ENCODE measurements at regions not wholly inside any gene's neighbourhood (a gene's known extent, or its start where the extent isn't known, plus 50 kb on each side); places are given as distances from the start of the nearest gene placed in this dataset.
A peak's percentile ranks its signal among the peaks of the same experiment; 100 is the strongest.

- TF ChIP-seq POLR2AphosphoS5 (IDR thresholded peaks at IDR 0.05; ENCODE audit: low read depth, low read length) (no peak), RCOR1 (IDR thresholded peaks at IDR 0.05; ENCODE audit: low read length) (no peak), MXI1 (IDR thresholded peaks at IDR 0.05; ENCODE audit: low read depth, low read length) (no peak), CTCF (IDR thresholded peaks at IDR 0.05) (peak; percentile 69), GABPA (IDR thresholded peaks at IDR 0.05; ENCODE audit: low read depth) (no peak), TEAD4 (IDR thresholded peaks at IDR 0.05; ENCODE audit: borderline replicate concordance, insufficient read depth) (no peak), CHD2 (IDR thresholded peaks at IDR 0.05; ENCODE audit: low read length, partially characterized antibody) (no peak), RAD21 (IDR thresholded peaks at IDR 0.05; ENCODE audit: low read length) (peak; percentile 34)
Observed at GRCh38 chr11:32231909-32232493, 141.1 kb downstream of the RCN1 start.
